KG1 (cell line): ENCODE measurements at regions not wholly inside any gene's neighbourhood (a gene's known extent, or its start where the extent isn't known, plus 50 kb on each side); places are given as distances from the start of the nearest gene placed in this dataset.

Experiments
- DNase-seq: peaks from one replicate; lab custom pipeline; 2025; lab: John Stamatoyannopoulos, UW

- DNase-seq = no peak
Observed at GRCh38 chr3:81439108-81439507, 322.3 kb downstream of the GBE1 start.

DNA sequence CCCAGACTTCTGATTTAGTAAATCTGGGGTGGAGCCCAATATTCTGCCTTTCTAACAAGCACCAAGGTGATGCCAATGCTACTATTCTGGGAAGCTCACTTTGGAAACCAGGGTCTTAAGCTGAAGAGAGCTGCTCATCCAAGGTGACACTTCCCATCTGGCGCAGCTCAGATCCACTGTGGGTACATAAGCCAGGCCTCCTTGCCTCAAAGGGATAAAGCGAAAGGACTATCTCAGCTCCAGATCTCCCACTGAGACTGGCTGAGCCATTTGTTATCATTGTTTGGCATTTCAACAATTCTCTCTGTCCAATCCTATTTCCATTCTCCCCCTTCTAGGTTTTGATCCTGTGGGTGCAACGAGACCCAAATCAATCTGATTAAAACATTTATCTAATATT, 323.8 kb downstream of the GBE1 start:
- DNase-seq = no peak

GRCh38 chr3:81436182-81436581, 325.3 kb downstream of the GBE1 start:
- no peak for DNase-seq

- DNase-seq = no peak
Observed at GRCh38 chr3:81435050-81435449, 326.4 kb downstream of the GBE1 start.

DNA sequence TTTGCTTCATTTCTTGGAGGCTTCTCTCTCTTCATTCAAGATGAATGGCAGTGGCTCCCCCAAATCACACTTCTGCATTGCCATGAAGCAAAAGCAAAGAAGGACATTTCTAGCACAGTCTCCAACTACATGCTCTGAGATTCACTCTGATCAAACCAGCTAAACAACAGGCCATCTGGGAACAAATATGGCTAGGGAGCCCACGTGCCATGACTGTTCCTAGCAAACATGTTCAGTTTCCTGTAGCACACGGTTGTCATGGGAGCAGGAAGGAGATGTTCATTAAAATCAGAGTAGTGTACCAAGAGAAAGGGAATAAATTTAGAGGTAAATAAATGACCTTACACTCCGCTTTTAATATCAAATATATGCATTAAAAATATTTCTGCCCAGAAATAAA, 327.3 kb downstream of the GBE1 start:
- DNase-seq = no peak

DNA sequence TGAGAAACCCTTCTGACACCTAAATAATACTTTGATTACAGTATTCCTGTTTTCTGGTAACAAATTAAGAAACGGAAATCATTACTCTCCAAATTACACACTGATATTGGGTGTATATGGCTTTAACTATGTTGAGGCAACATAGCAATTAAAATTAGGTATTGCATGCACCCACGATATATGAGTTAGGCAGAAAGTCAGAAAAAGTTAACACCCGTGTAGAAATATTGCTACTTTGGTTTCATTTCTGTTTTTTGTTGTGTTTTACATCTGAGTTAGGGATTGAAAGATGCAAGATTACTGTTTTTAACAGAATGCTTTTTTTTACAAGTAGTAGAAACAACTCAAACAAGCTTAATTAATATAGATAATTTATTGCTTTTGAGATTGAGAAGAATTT, 327.8 kb downstream of the GBE1 start:
- DNase-seq = no peak

DNA sequence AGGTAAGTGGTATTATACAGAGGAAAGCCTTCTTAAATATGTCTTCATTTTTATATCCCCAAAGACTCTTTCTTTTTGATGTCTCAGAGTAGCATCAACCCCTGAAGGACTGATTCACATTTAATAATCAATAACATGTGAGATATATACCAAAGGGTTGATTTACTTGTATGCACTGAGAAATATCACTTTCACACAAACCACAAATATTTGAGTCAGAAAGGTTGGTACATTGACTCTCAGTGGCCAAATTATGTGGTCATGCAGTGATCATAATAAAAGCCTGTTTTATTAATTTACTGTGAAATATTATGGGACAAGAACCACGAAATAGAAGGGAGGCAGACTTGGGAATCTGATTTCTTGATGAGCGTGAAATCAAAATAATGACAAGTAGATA, 329.0 kb downstream of the GBE1 start:
- no peak for DNase-seq

DNA sequence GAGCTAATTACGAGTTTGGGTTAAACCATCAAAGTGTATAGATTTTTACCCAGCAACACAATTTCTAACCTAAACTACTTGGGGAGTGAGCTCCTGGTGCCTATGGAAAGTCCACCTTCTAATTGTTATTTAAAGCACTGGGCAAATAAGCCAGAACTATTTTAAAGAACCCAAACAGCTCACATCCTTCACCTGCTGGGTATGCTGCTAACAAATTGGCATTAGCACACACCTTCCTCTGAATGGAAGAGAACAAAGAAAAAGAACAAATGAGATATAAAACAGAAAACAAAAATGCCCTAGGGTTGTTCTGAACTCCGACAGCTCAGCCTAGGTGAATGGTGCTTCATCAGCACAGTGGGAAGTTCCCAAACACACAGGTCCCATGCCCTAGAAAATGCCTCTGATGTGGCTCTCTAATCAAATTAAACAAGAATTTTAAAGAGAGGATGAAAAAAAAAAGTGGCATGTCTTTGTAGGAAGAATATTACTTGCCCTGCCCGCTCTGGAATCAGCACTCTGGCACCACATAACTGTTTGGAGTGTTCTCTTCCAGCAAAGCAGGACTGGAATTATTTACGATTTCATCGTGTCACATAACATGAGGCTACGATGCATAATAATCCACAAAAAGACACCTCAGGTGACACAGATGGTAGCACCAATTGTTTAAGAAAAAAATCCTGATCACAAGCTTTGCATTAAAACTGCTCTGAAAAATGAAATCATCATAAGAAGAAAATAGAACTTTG, 334.4 kb downstream of the GBE1 start:
- no peak for DNase-seq

DNA sequence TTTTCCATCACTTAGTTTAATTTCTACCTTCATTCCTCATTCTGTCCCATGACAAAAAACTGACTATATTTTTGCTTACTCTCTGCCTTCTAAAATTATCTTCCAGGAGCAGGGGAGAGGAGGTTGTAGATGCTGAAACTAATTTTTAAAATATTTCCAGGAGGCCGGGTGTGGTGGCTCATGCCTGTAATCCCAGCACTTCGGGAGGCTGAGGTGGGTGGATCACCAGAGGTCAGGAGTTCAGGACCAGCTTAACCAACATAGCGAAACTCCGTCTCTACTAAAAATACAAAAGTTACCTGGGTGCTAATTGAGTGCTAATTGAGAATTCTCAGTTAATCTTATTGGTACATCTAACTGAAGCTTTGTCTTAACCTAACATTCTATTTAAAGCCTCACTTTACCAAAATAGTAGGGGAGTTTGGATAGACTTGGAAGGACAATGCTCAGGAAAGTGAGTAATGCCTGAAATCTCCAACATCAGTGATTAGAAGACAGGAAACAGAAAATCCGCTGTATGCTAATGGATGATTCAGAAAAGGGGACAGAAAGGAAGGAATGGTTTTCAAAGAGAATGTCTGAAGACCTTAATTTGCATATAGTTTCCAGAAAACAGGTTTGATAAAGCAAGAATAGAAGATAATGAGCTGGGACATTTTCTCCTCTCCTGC, 336.1 kb downstream of the GBE1 start:
- no peak for DNase-seq

DNA sequence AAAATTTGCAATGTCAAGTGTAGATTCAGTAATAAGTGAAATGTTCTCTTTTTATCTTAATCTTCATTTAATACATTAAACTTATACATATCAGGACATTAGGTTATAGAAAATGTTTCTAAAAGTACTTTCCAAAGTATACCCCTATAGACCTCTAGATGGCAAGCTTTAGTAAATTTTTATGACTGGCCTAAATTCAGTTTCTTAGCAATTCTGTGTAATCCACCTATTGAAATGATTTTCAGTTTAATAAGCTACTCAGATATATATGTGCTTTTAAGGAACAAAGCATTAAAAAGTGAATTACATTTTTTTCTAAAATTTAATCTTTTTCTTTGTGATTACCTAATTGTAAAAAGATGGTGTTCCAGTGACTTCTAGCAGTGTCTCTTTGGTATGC, 342.2 kb downstream of the GBE1 start:
- DNase-seq = no peak

DNA sequence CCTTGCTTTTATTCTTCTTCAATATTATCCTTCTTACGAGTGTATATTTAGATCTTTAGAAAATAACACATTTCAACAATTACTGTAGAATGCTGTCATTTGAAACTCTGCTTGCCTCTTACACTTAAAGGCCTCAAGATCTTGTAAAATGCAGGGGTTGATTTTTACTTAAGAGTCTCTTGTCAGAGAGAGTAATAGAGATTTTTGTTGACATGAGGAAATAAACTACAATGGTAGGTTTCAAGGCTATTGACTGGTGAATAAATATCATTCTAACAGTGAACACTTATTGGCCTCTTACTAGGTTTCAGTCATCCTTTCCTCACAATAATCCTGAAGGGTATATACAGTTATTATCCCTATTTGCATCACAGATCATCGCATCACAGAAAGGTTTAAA, 344.6 kb downstream of the GBE1 start:
- no peak for DNase-seq

- DNase-seq = no peak
Observed at GRCh38 chr3:81406318-81406717, 355.1 kb downstream of the GBE1 start.

DNA sequence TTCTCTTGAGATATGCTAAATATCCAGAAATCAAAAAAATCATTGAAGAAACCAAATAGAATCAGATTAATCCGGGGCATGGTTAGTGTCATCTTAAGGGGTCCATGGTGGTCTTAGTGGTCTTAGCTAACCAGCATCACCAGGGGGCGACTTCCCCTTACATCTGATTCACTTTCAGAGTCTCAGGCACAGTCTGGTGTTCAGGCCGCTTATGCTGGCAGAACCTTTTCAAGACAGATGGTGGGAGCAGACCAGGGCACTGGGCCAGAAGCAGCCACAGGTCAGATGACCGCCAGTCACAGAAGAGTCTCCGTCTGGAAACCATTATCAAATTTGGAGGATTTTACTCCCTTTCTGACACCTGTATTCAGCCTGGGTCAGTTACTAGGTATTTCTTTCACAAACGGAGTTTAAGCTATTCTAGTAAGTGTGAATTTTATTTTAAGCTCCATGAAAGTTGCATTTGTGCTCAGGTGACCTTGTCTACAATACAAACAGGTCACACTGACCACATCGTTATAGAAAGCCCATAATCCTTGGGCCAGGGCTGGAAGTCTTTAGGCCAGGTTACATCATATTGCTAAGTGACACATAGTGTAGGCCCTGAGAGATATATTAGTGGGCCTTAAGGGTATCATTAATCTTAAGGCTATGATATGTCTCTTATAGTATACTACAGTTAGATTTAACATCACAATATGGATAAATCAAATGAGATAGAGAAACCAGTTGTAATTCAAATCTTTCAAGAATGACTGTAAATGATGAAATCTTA, 365.5 kb downstream of the GBE1 start:
- DNase-seq = no peak

- DNase-seq = no peak
Observed at GRCh38 chr3:81394651-81395524, 366.6 kb downstream of the GBE1 start.

- no peak for DNase-seq
Observed at GRCh38 chr3:81393251-81393650, 368.2 kb downstream of the GBE1 start.

- DNase-seq = no peak
Observed at GRCh38 chr3:81390796-81391195, 370.6 kb downstream of the GBE1 start.

GRCh38 chr3:81388191-81388590, 373.3 kb downstream of the GBE1 start:
- DNase-seq = no peak

DNA sequence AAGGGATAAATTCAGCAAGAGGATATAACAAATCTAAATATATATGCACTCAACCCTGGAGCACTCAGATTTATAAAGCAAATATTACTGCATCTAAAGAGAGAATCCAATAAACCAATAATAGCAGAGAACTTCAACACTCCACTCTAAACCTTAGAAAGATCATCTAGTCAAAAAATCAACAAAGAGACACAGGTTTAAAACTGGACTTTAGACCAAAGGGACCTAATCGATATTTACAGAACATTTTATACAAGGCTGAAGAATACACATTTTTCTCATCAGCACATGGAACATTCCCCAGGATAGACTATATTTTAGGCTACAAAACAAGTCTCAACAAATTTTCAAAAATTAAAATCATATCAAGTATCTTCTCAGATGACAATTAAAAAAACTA, 379.0 kb downstream of the GBE1 start:
- no peak for DNase-seq

- no peak for DNase-seq
Observed at GRCh38 chr3:81380234-81380633, 381.2 kb downstream of the GBE1 start.

DNA sequence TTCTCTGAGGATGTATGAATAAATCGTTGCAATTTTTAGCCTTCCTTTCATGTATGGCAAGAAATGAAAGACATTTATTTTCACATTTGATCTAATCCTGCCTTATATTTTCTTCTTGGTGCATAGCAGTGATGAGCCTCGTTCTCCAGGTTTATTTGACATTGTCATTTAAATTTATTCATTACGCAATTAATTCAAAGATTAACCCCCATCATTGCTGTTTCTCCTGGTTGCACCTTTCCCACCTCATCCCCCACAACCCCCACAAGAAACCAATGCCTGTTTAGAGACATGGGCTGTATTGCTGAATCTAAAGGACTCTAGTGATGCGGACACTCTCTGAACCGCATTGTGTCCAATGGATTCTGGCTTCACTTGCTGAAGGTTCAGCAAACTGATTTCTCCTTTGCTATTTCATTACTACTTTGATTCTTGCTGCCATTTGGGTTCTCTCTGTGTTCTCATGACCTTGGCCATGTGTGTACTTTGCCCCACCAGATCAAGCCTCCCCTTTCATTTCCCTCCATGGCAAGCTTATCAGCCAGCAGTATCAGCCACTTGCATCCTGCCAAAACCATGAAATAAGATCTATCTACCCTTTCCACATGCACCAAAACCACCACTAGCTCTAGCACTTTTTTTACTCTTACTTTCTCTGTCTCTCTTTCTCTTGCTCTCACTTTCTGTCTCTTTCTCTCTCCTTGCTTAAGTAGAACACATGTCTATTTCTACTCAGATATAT, 382.7 kb downstream of the GBE1 start:
- DNase-seq = no peak

DNA sequence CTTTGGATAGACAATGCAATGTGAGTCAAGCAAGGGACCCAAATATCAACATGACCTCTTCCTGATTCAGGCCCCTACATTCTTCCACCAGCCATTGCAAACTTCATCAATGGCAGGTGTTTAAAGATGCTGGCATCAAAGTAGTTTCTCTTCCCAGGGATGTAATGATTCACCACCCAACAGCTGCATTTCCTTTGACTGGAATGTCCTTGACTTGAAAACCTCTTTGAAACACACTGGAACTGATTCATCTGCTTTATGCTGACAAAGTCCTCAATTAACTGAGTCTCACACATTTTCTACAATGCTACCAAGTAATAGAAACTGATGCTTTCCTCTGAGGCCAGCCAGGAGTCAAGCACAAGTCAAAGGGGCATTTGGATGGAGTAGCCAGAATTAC, 385.5 kb downstream of the GBE1 start:
- no peak for DNase-seq
